Ovary (tissue), 7 donors: ENCODE measurements at regions not wholly inside any gene's neighbourhood (a gene's known extent, or its start where the extent isn't known, plus 50 kb on each side); places are given as distances from the start of the nearest gene placed in this dataset.

Source experiments
- DNase-seq, 5 donors: peaks; one replicate each; pipeline ENCODE4 v3.0.0-alpha.2; 2019 to 2020
- H3K27ac ChIP-seq, 2 donors: fragments of 200-600 bp; one replicate each; pipeline versions ENCODE4 v1.5.1 to v1.8.0; 2019 to 2022
- H3K27me3 ChIP-seq: fragments of 200-600 bp; one replicate; pipeline ENCODE4 v1.8.0; 2022
- H3K36me3 ChIP-seq: fragments of 200-600 bp; sonication (generic); one replicate; pipeline ENCODE4 v1.5.1; 2019
- H3K4me1 ChIP-seq: one replicate; pipeline ENCODE4 v1.8.1; 2013; ENCODE audit warnings: mild to moderate bottlenecking, moderate library complexity; ENCODE audit not compliant: insufficient read depth
- H3K4me3 ChIP-seq: fragments of 200-600 bp; sonication (generic); one replicate; pipeline ENCODE4 v1.5.1; 2017
- H3K9me3 ChIP-seq, 2 donors: fragments of 200-600 bp in 1 of 2; sonication (generic) in 1 of 2; one replicate each; pipeline versions ENCODE4 v1.5.1 to v1.8.1; 2013 to 2019; ENCODE audit warnings: mild to moderate bottlenecking in 1 of 2, moderate library complexity in 1 of 2
- CTCF ChIP-seq, 3 donors: fragments of 450-650 bp in 2 of 3; fragments of 200-600 bp in 1 of 3; IDR thresholded peaks; one replicate each; pipeline versions ENCODE4 v1.5.1 to v1.8.0; 2016 to 2022; ENCODE audit warnings: antibody characterized with exemption in 3 of 3, mild to moderate bottlenecking in 1 of 3
- EP300 ChIP-seq: sonication (generic); formaldehyde crosslinking; IDR thresholded peaks from one replicate; pipeline ENCODE4 v1.6.1; 2017; ENCODE audit warnings: antibody characterized with exemption
- POLR2A ChIP-seq: fragments of 450-650 bp; IDR thresholded peaks from one replicate; pipeline ENCODE4 v1.6.1; 2017; ENCODE audit warnings: antibody characterized with exemption, mild to moderate bottlenecking, moderate library complexity
- WGBS, 3 donors: extraction: QIAGEN DNeasy Blood & Tissue Kit in 1 of 3; methylation state at CpG; one replicate each; pipeline versions ENCODE4 v1.1.5 to v1.1.7; 2013 to 2017; 5-methylcytosine and 5-hydroxymethylcytosine counted together
- intact Hi-C, 4 donors: fragments of 100-400 bp; cut with DNase I; formaldehyde crosslinking; loops; one replicate each; pipeline versions ENCODE4 v1.11.0 to v1.15.1; 2022 to 2023
- donor health status: DM: no; HTN: no; CAD: no; lungs with moderate emphysema.
- donor health status: DM: no; HTN: no; CAD: no.
- donor health status: Bipolar disorder and iron deficiency.
- donor health status: DM: no; HTN: no; CAD: no.
- donor health status: DM: yes; HTN: yes; CAD: no.

GRCh38 chr6:169081248-169081647, 172.4 kb downstream of the THBS2 start:
- 90 to 96% (median 94%) methylated on average over 3 of the region's 3 CpGs for WGBS, 3 donors
- TF ChIP-seq EP300 (no peak), POLR2A (no peak), CTCF (IDR thresholded peaks at IDR 0.05) (no peak)
- H3K9me3 ChIP-seq = no peaks in the 10 kb centered on the region
- intact Hi-C loops = no loop called here
- H3K36me3 ChIP-seq = no peaks in the 10 kb centered on the region
- H3K4me3 ChIP-seq = no peak overlapping the region
- H3K27me3 ChIP-seq = no peaks in the 10 kb centered on the region
- no peak for DNase-seq
- H3K4me1 ChIP-seq = peaks cover 5% of the 10 kb centered on the region
- H3K27ac ChIP-seq = no peak overlapping the region

DNA sequence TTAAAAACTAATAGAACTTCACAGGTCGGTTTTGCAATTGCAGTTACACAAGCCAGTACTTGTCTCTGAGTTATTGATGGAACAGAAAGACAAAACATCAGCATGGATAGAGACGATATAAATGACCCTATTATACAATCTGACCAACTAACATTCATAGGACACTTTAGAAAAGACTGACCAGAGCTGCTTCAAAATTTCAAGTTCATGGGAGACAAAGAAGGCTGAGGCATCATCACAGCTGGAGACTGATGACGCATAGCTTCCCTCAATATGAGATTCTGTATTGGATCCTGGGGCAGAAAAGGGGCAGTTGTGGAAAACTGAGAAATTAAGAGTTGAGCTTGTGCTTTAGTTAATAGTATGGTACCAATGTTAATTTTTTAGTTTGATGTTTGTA, 174.0 kb downstream of the THBS2 start:
- DNase-seq = no peak
- Histone ChIP-seq H3K27me3 (no peaks in the 10 kb centered on the region), H3K36me3 (no peaks in the 10 kb centered on the region), H3K4me3 (no peak overlapping the region), H3K27ac (no peak overlapping the region), H3K9me3 (no peaks in the 10 kb centered on the region), H3K4me1 (peaks cover 10% of the 10 kb centered on the region)
- intact Hi-C loops = loop anchor here in 1 of 4 donors (5.0 kb wide), 1 partner anchor 63 kb away; no protein-coding TSS in a partner anchor
- TF ChIP-seq CTCF (IDR thresholded peaks at IDR 0.05) = no peak
- TF ChIP-seq POLR2A = no peak
- TF ChIP-seq EP300 = no peak
- WGBS, 3 donors = 77 to 91% (median 84%) methylated on average over 3 of the region's 3 CpGs

- intact Hi-C loops = loop anchor here in 1 of 4 donors (5.0 kb wide), 1 partner anchor 64 kb away; no protein-coding TSS in a partner anchor
- no peak overlapping the region for H3K4me3 ChIP-seq
- WGBS, 3 donors = 95 to 98% (median 97%) methylated on average over 7 of the region's 7 CpGs
- TF ChIP-seq EP300 = no peak
- TF ChIP-seq CTCF (IDR thresholded peaks at IDR 0.05) = no peak
- TF ChIP-seq POLR2A = no peak
- DNase-seq = no peak
- no peaks in the 10 kb centered on the region for H3K27me3 ChIP-seq
- no peak overlapping the region for H3K27ac ChIP-seq
- no peaks in the 10 kb centered on the region for H3K9me3 ChIP-seq
- peaks cover 13% of the 10 kb centered on the region for H3K4me1 ChIP-seq
- no peaks in the 10 kb centered on the region for H3K36me3 ChIP-seq
These were observed 175.1 kb downstream of the THBS2 start for GRCh38 chr6:169078399-169079145.

DNA sequence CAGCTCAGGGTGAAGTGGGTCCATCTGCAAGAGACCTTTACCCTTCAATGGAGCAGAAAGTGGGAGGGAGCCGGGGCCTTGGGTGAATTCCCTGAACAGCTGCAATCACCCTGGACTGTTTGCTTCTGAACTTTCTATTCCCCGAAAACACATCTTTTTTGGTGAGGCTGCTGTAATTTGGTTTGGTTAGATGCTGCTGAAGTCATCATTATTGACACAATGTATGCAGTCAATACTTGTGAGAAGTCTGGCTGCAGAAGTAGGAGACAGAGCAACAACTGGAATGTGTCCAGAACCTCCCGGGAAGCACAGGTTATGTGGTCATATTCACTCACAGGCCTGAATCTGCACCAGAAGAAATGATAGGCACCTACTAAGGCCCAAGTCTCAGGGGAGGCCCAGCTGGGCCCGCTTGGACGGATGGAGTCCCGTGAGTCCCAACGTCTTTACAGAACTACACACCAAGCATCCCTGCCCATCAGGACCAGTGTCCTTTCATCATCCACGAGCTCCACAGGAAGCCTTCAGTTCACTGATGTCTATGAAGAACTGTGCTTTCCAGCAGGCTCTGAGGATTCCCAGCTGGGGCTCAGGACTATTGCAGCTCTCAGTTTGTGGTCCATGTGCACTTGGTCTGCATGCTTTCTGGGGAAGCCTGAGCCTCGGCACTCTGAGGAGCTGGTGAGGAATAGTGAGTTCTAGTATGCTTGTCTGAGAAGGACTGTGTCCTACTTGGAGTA, 177.6 kb downstream of the THBS2 start:
- WGBS, 3 donors = 50 to 56% (median 54%) methylated on average over 9 of the region's 9 CpGs
- Histone ChIP-seq H3K4me3 (no peak overlapping the region), H3K27me3 (no peaks in the 10 kb centered on the region), H3K4me1 (peaks cover 24% of the 10 kb centered on the region), H3K36me3 (no peaks in the 10 kb centered on the region), H3K9me3 (no peaks in the 10 kb centered on the region), H3K27ac (peak overlapping the region in 1 of 2 donors; percentile 59)
- intact Hi-C loops = loop anchor here in 1 of 4 donors (5.0 kb wide), 1 partner anchor 66 kb away; no protein-coding TSS in a partner anchor
- no peak for TF ChIP-seq POLR2A
- no peak for TF ChIP-seq EP300
- TF ChIP-seq CTCF (IDR thresholded peaks at IDR 0.05) = no peak
- no peak for DNase-seq
